GM21528 (cell line): ENCODE measurements at regions not wholly inside any gene's neighbourhood (a gene's known extent, or its start where the extent isn't known, plus 50 kb on each side); places are given as distances from the start of the nearest gene placed in this dataset.

ENCODE experiments used
- ATAC-seq: cut with Tn5 transposase; IDR thresholded peaks from one replicate; pipeline ENCODE4 v1.9.1; 2021; ENCODE audit warnings: mild to moderate bottlenecking, moderate library complexity; ENCODE audit not compliant: unreplicated experiment, low FRiP score

- no peak for ATAC-seq
These were observed 784.0 kb downstream of the SUGCT start for GRCh38 chr7:40918701-40919271.

- ATAC-seq, result no peak
These were observed 782.0 kb downstream of the SUGCT start for GRCh38 chr7:40916813-40917212.

- no peak for ATAC-seq
These were observed 780.3 kb downstream of the SUGCT start for GRCh38 chr7:40915071-40915470.
